ENCODE measurements at regions not wholly inside any gene's neighbourhood (a gene's known extent, or its start where the extent isn't known, plus 50 kb on each side); places are given as distances from the start of the nearest gene placed in this dataset.

DNA sequence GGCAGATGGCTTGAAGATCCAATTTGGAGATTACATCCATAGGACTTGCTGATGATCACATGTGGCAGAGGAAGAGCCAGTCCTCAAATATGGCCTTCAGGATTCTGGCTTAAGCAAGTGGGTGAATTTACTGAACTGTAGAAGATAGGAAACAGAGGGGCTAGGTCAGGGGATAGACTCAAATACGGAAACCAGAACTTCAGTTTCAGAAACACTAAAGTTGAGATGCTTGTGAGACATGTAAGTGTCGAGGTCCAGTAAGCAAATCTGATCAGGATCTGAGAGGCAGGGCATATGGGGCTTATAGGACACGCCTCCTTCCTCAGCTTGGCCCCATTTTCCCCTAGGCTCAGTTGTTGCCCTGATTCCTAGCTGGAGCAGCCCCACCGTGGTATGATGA is 107.7 kb downstream of the LBH start:
- Histone ChIP-seq H3K27me3 (no peaks in the 10 kb centered on the region), H3K4me1 (peaks cover 4% of the 10 kb centered on the region), H3K36me3 (no peaks in the 10 kb centered on the region), H3K27ac (no peak overlapping the region), H3K9me3 (no peaks in the 10 kb centered on the region), H3K4me3 (no peak overlapping the region), H3K9ac (ENCODE audit: low read depth in 2 of 2, low read length in 2 of 2) (no peak overlapping the region)
- no peak for DNase-seq
- TF ChIP-seq, protein P1, sequence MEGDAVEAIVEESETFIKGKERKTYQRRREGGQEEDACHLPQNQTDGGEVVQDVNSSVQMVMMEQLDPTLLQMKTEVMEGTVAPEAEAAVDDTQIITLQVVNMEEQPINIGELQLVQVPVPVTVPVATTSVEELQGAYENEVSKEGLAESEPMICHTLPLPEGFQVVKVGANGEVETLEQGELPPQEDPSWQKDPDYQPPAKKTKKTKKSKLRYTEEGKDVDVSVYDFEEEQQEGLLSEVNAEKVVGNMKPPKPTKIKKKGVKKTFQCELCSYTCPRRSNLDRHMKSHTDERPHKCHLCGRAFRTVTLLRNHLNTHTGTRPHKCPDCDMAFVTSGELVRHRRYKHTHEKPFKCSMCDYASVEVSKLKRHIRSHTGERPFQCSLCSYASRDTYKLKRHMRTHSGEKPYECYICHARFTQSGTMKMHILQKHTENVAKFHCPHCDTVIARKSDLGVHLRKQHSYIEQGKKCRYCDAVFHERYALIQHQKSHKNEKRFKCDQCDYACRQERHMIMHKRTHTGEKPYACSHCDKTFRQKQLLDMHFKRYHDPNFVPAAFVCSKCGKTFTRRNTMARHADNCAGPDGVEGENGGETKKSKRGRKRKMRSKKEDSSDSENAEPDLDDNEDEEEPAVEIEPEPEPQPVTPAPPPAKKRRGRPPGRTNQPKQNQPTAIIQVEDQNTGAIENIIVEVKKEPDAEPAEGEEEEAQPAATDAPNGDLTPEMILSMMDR (IDR thresholded peaks at IDR 0.05), result no peak
- intact Hi-C loops (cut with DNase I), result no loop called here

DNA sequence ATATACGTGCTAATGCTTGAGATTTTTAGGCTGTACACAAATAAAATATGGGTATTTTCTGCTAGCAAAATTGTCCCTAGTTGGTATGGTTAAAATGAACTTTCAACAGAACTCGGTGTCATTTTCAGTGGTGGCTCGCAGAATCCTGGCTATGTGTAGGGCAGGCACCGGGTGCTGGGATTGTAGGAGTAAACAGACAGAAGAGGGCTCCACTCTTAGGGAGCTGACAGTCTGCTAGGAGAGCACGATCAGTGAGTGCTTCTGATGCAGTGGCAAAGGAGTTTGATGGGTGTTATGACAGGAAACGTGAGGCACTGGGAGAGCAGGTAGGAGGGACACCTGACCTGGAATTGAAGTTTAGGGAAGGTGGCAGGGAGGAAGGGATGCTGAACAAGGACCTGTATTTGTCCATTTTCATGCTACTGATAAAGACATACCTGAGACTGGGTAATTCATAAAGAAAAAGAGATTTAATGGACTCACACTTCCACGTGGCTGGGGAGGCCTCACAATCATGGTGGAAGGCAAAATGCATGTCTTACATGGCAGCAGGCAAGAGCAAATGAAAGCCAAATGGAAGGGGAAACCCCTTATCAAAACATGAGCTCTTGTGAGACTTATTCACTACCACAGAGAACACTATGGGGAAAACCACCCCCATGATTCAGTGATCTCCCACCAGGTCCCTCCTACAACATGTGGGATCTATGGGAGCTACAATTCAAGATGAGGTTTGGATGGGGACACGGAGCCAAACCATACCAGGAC is 105.4 kb upstream of the LCLAT1 start:
- Histone ChIP-seq H3K9me3 (no peaks in the 10 kb centered on the region), H3K36me3 (no peaks in the 10 kb centered on the region), H3K27me3 (no peaks in the 10 kb centered on the region), H3K27ac (no peak overlapping the region), H3K4me1 (no peaks in the 10 kb centered on the region), H3K9ac (ENCODE audit: low read depth in 2 of 2, low read length in 2 of 2) (no peak overlapping the region), H3K4me3 (no peak overlapping the region)
- no peak for DNase-seq
- intact Hi-C loops (cut with DNase I), result no loop called here
- TF ChIP-seq, protein P1 (IDR thresholded peaks at IDR 0.05), result no peak

DNA sequence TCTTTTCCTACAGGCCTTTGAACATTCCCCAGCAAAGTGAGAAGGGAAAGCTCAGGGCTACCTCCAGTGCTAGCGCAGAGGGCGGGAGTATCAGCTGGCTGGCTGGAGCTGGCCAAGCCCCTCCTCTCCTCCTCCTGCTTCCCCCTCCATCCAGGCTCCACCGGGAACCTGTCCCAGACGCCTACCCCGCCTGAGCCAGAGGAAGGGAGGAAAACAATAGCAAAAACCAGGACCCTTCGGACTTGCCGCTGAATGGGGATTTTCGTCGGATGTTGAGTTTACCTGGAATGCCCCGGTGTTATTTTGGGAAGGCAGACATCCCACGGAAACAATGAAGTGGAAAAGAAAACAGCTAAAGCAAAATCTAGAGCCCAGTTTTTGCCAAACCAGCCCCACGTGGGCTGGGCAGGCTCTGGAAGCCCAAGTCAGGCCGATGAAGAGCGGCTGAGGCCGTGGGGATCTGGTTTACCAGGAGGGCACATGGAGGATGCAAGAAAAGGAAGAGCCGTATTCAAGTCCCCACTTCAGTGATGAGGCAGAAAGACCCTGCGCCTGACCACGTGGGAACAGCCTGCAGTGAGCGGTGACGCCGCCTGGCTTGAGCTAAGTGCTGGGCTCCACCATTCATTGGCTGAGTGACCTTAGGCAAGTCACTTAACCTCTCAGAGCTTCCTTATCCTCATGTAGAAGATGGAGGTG is 100.4 kb upstream of the LCLAT1 start:
- Histone ChIP-seq H3K36me3 (no peaks in the 10 kb centered on the region), H3K4me3 (no peak overlapping the region), H3K27ac (no peak overlapping the region), H3K9ac (ENCODE audit: low read depth in 2 of 2, low read length in 2 of 2) (peak overlapping the region in 1 of 2 donors; percentile 3), H3K4me1 (no peaks in the 10 kb centered on the region), H3K27me3 (no peaks in the 10 kb centered on the region), H3K9me3 (no peaks in the 10 kb centered on the region)
- DNase-seq, result no peak
- intact Hi-C loops (cut with DNase I), result no loop called here
- TF ChIP-seq, protein P1 (IDR thresholded peaks at IDR 0.05), result no peak

DNA sequence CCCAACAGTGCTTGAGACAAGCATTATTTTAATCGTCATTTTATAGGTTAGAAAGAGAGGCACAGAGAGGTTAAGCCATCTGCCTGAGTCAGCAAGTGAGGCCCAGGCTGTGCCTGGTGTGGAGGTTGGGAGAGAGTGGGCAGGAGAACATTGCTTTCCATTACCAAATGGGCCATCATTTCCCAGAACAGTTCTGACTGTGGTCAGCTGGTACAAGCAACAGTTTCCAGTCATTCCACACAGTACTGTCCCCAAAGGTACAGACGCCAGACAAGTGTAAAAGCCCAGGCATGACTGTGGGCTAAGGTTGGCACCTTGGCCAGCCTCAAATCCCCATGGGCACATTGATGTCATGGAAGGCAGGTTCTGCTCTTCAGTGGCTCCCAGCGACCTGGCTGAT is 98.2 kb upstream of the LCLAT1 start:
- H3K27ac ChIP-seq, result no peak overlapping the region
- H3K4me1 ChIP-seq, result no peaks in the 10 kb centered on the region
- intact Hi-C loops (cut with DNase I), result no loop called here
- H3K9ac ChIP-seq (ENCODE audit: low read depth in 2 of 2, low read length in 2 of 2), result no peak overlapping the region
- no peaks in the 10 kb centered on the region for H3K27me3 ChIP-seq
- TF ChIP-seq, protein P1 (IDR thresholded peaks at IDR 0.05), result no peak
- no peak for DNase-seq
- H3K9me3 ChIP-seq, result no peaks in the 10 kb centered on the region
- H3K36me3 ChIP-seq, result no peaks in the 10 kb centered on the region
- H3K4me3 ChIP-seq, result no peak overlapping the region

DNA sequence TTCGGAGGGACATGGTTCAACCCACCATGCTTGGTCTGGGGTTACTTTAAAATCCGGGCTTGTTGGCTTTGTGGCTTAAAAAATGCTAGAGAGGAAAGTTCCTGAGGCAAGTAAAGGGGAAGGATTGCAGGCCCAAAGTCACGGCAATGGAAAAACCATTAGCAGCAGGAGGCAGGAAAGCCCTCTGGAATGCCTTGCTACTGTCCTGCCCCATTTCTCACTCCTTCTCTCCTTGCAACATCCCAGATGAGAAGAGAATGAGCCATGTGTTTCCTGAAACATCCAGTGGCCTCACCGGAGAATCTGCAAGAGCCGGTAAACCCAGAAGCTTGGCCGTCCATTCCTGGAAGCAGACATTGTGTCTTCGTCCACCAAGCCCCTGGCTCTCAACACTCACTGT is 97.4 kb upstream of the LCLAT1 start:
- intact Hi-C loops (cut with DNase I), result no loop called here
- DNase-seq, result no peak

More for the DNA sequence above, 97.4 kb upstream of the LCLAT1 start:
- Histone ChIP-seq H3K27ac (no peak overlapping the region), H3K9me3 (no peaks in the 10 kb centered on the region), H3K36me3 (no peaks in the 10 kb centered on the region), H3K4me3 (no peak overlapping the region), H3K27me3 (no peaks in the 10 kb centered on the region), H3K9ac (ENCODE audit: low read depth in 2 of 2, low read length in 2 of 2) (no peak overlapping the region), H3K4me1 (no peaks in the 10 kb centered on the region)
- TF ChIP-seq, protein P1 (IDR thresholded peaks at IDR 0.05), result no peak
